Hepatocyte (in vitro differentiated cells): ENCODE measurements at regions not wholly inside any gene's neighbourhood (a gene's known extent, or its start where the extent isn't known, plus 50 kb on each side); places are given as distances from the start of the nearest gene placed in this dataset.

ENCODE experiments used
- EZH2 ChIP-seq: fragments of 200-600 bp; sonication (generic); IDR thresholded peaks from 2 replicates; pipeline ENCODE4 v1.6.1; 2016; ENCODE audit warnings: antibody characterized with exemption, mild to moderate bottlenecking, borderline replicate concordance
- EZH2phosphoT487 ChIP-seq: fragments of 200-600 bp; sonication (generic); IDR thresholded peaks from one replicate; pipeline ENCODE4 v1.6.1; 2018; ENCODE audit warnings: antibody characterized with exemption, mild to moderate bottlenecking, low read depth, moderate library complexity; ENCODE audit not compliant: unreplicated experiment, severe bottlenecking
- TF ChIP-seq, protein P1 (sequence below): fragments of 200-600 bp; sonication (generic); IDR thresholded peaks from 2 replicates; pipeline ENCODE4 v1.5.1; 2016; ENCODE audit warnings: antibody characterized with exemption, mild to moderate bottlenecking; ENCODE audit not compliant: poor library complexity

DNA sequence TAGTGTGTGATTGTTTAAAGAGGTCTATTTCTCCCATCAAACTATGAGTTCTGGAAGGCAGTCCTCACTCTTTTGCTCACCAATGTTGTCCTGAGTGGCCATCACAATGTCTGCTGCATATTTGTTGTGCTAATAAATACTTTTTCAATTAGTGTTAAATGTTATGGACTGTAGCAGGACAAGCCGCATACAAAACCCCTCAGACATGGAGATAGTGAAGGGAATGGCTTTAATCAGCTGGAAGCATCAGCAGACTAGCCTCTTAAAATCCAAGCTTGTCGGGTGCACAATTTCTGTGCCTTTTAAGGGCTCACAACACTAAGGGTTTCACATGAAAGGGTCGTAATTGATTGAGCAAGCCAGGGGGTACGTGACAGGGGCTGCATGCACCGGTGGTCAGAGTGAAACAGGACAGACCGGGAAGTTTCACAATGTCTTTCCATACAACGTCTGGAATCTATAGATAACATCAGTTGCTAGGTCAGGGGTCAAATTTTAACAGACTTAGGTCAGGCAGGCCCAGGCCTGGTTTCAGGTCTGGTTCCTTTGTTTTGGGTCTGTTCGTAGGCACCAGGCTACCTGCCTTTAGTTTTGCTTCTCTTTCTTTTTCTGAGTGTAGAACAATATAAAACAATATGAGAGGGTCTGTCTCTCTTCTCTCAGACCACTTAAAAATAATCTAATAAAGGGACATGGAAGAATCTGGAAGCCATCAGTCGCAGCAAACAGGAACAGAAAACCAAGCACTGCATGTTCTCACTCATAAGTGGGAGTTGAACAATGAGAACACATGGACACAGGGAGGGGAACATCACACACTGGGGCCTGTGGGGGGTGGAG lies 327.6 kb upstream of the HTR1E start:
- TF ChIP-seq, protein P1, sequence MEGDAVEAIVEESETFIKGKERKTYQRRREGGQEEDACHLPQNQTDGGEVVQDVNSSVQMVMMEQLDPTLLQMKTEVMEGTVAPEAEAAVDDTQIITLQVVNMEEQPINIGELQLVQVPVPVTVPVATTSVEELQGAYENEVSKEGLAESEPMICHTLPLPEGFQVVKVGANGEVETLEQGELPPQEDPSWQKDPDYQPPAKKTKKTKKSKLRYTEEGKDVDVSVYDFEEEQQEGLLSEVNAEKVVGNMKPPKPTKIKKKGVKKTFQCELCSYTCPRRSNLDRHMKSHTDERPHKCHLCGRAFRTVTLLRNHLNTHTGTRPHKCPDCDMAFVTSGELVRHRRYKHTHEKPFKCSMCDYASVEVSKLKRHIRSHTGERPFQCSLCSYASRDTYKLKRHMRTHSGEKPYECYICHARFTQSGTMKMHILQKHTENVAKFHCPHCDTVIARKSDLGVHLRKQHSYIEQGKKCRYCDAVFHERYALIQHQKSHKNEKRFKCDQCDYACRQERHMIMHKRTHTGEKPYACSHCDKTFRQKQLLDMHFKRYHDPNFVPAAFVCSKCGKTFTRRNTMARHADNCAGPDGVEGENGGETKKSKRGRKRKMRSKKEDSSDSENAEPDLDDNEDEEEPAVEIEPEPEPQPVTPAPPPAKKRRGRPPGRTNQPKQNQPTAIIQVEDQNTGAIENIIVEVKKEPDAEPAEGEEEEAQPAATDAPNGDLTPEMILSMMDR = no peak
- TF ChIP-seq EZH2phosphoT487 = no peak
- no peak for TF ChIP-seq EZH2
